ENCODE measurements at regions not wholly inside any gene's neighbourhood (a gene's known extent, or its start where the extent isn't known, plus 50 kb on each side); places are given as distances from the start of the nearest gene placed in this dataset.

DNA sequence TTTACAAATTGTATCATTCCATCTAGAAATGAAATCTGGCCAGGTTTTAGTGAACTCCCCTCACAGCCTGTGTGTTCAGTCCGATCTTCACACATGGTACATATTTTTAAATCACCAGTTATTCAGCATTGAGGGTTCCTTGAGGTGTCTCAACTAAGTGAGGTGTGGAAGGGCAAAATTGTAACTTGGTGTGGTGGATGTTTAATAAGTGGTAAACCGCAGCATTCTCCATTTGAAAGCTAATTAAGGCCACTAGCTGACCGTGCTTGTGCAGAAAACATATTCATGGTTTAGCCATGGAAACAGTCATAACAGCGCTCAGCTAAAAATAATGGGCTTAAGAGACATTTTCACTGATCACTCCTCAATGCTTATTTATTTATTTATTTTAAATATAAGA lies 786.2 kb upstream of the FANCL start:
- Histone ChIP-seq H3K27ac (ENCODE audit: low read length in 2 of 2) (no peak overlapping the region), H3K9me3 (ENCODE audit: control extremely low read depth in 1 of 3, control insufficient read depth in 2 of 3, insufficient read depth in 1 of 3, low read length in 2 of 3) (no peaks in the 10 kb centered on the region), H3K4me3 (ENCODE audit: control extremely low read depth in 1 of 5, extremely low read depth in 1 of 5, insufficient read depth in 1 of 5, low read depth in 2 of 5, low read length in 4 of 5) (no peak overlapping the region), H3K36me3 (replicated peaks in 1 of 2; ENCODE audit: control extremely low read depth in 1 of 2, control insufficient read depth in 1 of 2, extremely low read depth in 1 of 2, insufficient read depth in 2 of 2, low read length in 1 of 2) (no peaks in the 10 kb centered on the region), H3K4me1 (ENCODE audit: control insufficient read depth in 2 of 2, insufficient read depth in 2 of 2, low read length in 2 of 2) (peaks cover 0 to 3% of the 10 kb centered on the region in 2 donors), H3K79me2 (ENCODE audit: control insufficient read depth, insufficient read depth, low read length) (no peaks in the 10 kb centered on the region), H3K4me2 (replicated peaks; ENCODE audit: low read depth, low read length, poor library complexity, severe bottlenecking) (no peak overlapping the region), H4K20me1 (ENCODE audit: control insufficient read depth, insufficient read depth, low read length, poor library complexity, severe bottlenecking) (no peaks in the 10 kb centered on the region), H3K27me3 (replicated peaks in 1 of 4; ENCODE audit: control extremely low read depth in 1 of 4, control insufficient read depth in 3 of 4, insufficient read depth in 4 of 4, low read length in 3 of 4) (peaks cover 0 to 2% (median 0%) of the 10 kb centered on the region in 4 experiments), H2AFZ (ENCODE audit: insufficient read depth, low read depth, low read length, poor library complexity, severe bottlenecking) (no peak overlapping the region), H3K9ac (ENCODE audit: low read length) (no peak overlapping the region)
- CTCF ChIA-PET = interaction anchor here (0.9 to 5.8 kb wide), 7 partner anchors 157 to 1647 kb away, joined by 3 to 142 read pairs (median 4); no protein-coding TSS in a partner anchor
- TF ChIP-seq, protein P1, sequence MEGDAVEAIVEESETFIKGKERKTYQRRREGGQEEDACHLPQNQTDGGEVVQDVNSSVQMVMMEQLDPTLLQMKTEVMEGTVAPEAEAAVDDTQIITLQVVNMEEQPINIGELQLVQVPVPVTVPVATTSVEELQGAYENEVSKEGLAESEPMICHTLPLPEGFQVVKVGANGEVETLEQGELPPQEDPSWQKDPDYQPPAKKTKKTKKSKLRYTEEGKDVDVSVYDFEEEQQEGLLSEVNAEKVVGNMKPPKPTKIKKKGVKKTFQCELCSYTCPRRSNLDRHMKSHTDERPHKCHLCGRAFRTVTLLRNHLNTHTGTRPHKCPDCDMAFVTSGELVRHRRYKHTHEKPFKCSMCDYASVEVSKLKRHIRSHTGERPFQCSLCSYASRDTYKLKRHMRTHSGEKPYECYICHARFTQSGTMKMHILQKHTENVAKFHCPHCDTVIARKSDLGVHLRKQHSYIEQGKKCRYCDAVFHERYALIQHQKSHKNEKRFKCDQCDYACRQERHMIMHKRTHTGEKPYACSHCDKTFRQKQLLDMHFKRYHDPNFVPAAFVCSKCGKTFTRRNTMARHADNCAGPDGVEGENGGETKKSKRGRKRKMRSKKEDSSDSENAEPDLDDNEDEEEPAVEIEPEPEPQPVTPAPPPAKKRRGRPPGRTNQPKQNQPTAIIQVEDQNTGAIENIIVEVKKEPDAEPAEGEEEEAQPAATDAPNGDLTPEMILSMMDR (IDR thresholded peaks at IDR 0.05) = no peak
- TF ChIP-seq EZH2 (IDR thresholded peaks at IDR 0.05; ENCODE audit: borderline replicate concordance, insufficient read depth, low read depth, low read length, poor library complexity, severe bottlenecking) = no peak
- DNase-seq (no peak), ATAC-seq (ENCODE audit: low read depth) (no peak)
- Mint-ChIP-seq H3K27me3 (peaks cover 27% of the 10 kb centered on the region), H3K4me3 (no peak overlapping the region), H3K9me3 (ENCODE audit: insufficient read depth) (no peaks in the 10 kb centered on the region), H3K4me1 (peaks cover 2% of the 10 kb centered on the region), H3K27ac (no peak overlapping the region)
- intact Hi-C loops (cut with micrococcal nuclease) = loop anchor here (10.0 kb wide), 3 partner anchors 1123 to 1617 kb away; no protein-coding TSS in a partner anchor
- POLR2A ChIA-PET = interaction anchor here (0.6 kb wide), 1 partner anchor 1555 kb away, joined by 5 read pairs; no protein-coding TSS in a partner anchor
- WGBS (ENCODE audit: insufficient coverage) = 73% methylated on average over 2 of the region's 4 CpGs

DNA sequence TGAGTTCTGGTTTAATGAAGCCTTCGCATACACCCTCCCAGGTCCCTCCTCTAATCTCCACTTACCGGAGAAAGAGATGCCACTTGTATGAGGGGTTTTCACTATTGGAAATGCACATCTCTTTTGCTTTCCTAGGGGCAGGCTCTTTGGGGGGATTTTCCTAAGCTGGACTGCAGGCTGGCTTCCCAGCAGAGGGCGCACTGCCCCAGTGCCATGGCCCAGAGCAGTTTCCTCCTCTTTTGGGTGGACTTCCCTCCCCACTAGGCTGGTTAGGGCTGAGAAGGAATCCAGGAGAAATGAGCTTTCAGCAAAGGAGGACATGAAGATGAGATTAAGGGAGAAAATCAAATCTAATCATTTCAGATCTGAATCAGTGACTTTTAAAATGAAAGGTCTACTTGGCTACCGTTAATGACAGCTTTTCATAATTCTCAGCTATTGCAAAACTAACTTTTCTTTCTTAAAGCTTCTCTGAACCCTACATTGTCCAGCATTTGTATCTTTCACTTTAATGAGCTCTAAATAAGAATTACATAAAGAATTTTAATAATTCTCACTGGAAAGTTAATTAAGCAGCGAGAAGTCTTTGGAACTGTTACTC lies 784.1 kb upstream of the FANCL start:
- DNase-seq (peak; percentile 71), ATAC-seq (ENCODE audit: low read depth) (peak; percentile 66)
- Histone ChIP-seq H3K36me3 (replicated peaks in 1 of 2; ENCODE audit: control extremely low read depth in 1 of 2, control insufficient read depth in 1 of 2, extremely low read depth in 1 of 2, insufficient read depth in 2 of 2, low read length in 1 of 2) (no peaks in the 10 kb centered on the region), H3K9ac (ENCODE audit: low read length) (no peak overlapping the region), H2AFZ (ENCODE audit: insufficient read depth, low read depth, low read length, poor library complexity, severe bottlenecking) (no peak overlapping the region), H3K4me3 (ENCODE audit: control extremely low read depth in 1 of 5, extremely low read depth in 1 of 5, insufficient read depth in 1 of 5, low read depth in 2 of 5, low read length in 4 of 5) (no peak overlapping the region), H3K79me2 (ENCODE audit: control insufficient read depth, insufficient read depth, low read length) (no peaks in the 10 kb centered on the region), H3K27ac (ENCODE audit: low read length in 2 of 2) (no peak overlapping the region), H3K9me3 (ENCODE audit: control extremely low read depth in 1 of 3, control insufficient read depth in 2 of 3, insufficient read depth in 1 of 3, low read length in 2 of 3) (no peaks in the 10 kb centered on the region), H3K4me1 (ENCODE audit: control insufficient read depth in 2 of 2, insufficient read depth in 2 of 2, low read length in 2 of 2) (peaks cover 0 to 3% of the 10 kb centered on the region in 2 donors), H3K27me3 (replicated peaks in 1 of 4; ENCODE audit: control extremely low read depth in 1 of 4, control insufficient read depth in 3 of 4, insufficient read depth in 4 of 4, low read length in 3 of 4) (peaks cover 0 to 2% (median 0%) of the 10 kb centered on the region in 4 experiments), H4K20me1 (ENCODE audit: control insufficient read depth, insufficient read depth, low read length, poor library complexity, severe bottlenecking) (no peaks in the 10 kb centered on the region), H3K4me2 (replicated peaks; ENCODE audit: low read depth, low read length, poor library complexity, severe bottlenecking) (peak overlapping the region; percentile 19)
- no peak overlapping the region for H3K27ac Mint-ChIP-seq
- CTCF ChIA-PET = interaction anchor here (0.7 to 5.8 kb wide), 40 partner anchors 8 to 1650 kb away, joined by 3 to 142 read pairs (median 4); no protein-coding TSS in a partner anchor
- no CpG with 5 or more reads among the region's 5 CpGs for WGBS (ENCODE audit: insufficient coverage)
- peaks cover 2% of the 10 kb centered on the region for H3K4me1 Mint-ChIP-seq
- H3K9me3 Mint-ChIP-seq (ENCODE audit: insufficient read depth) = no peaks in the 10 kb centered on the region
- intact Hi-C loops (cut with micrococcal nuclease) = loop anchor here (1.0 to 10.0 kb wide), 6 partner anchors 1120 to 1650 kb away; no protein-coding TSS in a partner anchor
- peak overlapping the region; percentile 28 for H3K4me3 Mint-ChIP-seq
- TF ChIP-seq EZH2 (IDR thresholded peaks at IDR 0.05; ENCODE audit: borderline replicate concordance, insufficient read depth, low read depth, low read length, poor library complexity, severe bottlenecking) = no peak
- TF ChIP-seq, protein P1 (IDR thresholded peaks at IDR 0.05) = peak; percentile 86
- POLR2A ChIA-PET = no interaction called here
- peaks cover 17% of the 10 kb centered on the region for H3K27me3 Mint-ChIP-seq
